Stomach smooth muscle (tissue), 2 donors: ENCODE measurements at regions not wholly inside any gene's neighbourhood (a gene's known extent, or its start where the extent isn't known, plus 50 kb on each side); places are given as distances from the start of the nearest gene placed in this dataset.

Source experiments
- H3K27ac ChIP-seq: one replicate; pipeline ENCODE4 v1.7.0; 2013; ENCODE audit warnings: mild to moderate bottlenecking, low read length, inconsistent platforms
- H3K27me3 ChIP-seq, 2 donors: one replicate each; pipeline ENCODE4 v1.7.0; 2013; ENCODE audit warnings: low read length in 2 of 2; ENCODE audit not compliant: insufficient read depth in 2 of 2, control insufficient read depth in 1 of 2
- H3K36me3 ChIP-seq, 2 donors: one replicate each; pipeline ENCODE4 v1.7.0; 2013; ENCODE audit warnings: low read length in 2 of 2; ENCODE audit not compliant: control insufficient read depth in 2 of 2, insufficient read depth in 2 of 2
- H3K4me1 ChIP-seq: one replicate; pipeline ENCODE4 v1.7.0; 2013; ENCODE audit warnings: low read length; ENCODE audit not compliant: control insufficient read depth, insufficient read depth
- H3K4me3 ChIP-seq, 2 donors: one replicate each; pipeline ENCODE4 v1.7.0; 2013; ENCODE audit warnings: low read length in 2 of 2
- H3K9ac ChIP-seq, 2 donors: one replicate each; pipeline ENCODE4 v1.7.0; 2013; ENCODE audit warnings: low read length in 2 of 2, mild to moderate bottlenecking in 1 of 2
- H3K9me3 ChIP-seq, 2 donors: one replicate each; pipeline ENCODE4 v1.7.0; 2013; ENCODE audit warnings: low read length in 2 of 2; ENCODE audit not compliant: control insufficient read depth in 2 of 2
- donor health status: healthy.
- donor health status: Pancreatic carcinoma.

DNA sequence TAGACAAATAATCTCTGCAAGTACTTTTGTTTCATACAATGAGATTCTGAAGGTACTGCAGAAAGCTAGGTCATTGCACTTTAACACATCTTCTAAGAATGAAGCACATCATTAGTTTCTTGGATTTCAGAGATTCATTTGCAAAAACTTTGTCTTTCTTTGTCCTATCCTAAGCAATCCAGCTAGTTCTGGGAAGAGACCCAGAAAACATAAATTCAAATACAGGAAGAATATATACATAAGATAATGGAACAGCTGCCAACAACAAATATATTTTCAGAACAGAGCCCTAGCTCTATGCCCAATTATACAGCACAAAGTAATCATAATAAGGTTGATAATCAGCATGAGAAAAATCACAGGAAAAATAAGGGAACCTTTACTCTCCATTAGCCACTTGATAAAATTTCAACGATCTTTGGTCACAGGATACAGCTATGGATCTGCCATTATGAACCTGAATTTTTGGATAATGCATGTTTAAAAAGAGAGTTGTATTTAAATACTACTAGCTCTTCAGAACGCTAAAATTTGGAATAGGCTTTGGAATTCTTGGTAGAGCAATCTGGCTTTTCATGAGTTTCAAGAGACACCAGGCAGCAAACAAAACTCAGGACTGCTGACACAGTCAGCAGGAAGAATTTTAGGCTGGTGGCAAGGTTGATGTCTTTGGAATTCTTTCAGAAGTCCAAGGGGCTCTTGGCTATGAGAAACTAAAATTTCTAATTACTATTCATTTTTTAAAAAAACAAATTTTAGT, 250.4 kb upstream of the SMIM21 start:
- Histone ChIP-seq H3K27me3 (no peaks in the 10 kb centered on the region), H3K4me3 (no peak overlapping the region), H3K36me3 (no peaks in the 10 kb centered on the region), H3K4me1 (no peaks in the 10 kb centered on the region), H3K27ac (no peak overlapping the region), H3K9me3 (peaks cover 2 to 4% of the 10 kb centered on the region in 2 donors), H3K9ac (no peak overlapping the region)

DNA sequence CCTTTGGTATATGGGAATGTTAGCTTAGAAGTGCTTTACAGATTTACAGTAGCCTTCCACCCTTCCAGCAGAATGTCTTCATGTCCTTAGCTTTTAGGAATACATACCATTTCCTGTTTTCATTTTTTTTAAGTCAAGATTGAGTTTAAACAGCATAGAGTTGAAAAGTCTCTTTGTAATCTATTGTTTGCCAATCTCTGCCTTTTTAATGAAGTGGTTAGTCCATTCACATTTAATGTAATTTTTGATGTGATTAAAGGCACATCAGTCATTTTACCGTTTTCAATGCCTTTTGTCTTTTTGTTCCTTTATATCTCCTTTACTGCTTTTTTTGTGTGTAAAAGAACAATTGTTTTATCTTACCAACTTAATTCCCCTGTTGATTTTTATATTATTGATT, 233.4 kb upstream of the SMIM21 start:
- Histone ChIP-seq H3K27me3 (no peaks in the 10 kb centered on the region), H3K4me1 (no peaks in the 10 kb centered on the region)

DNA sequence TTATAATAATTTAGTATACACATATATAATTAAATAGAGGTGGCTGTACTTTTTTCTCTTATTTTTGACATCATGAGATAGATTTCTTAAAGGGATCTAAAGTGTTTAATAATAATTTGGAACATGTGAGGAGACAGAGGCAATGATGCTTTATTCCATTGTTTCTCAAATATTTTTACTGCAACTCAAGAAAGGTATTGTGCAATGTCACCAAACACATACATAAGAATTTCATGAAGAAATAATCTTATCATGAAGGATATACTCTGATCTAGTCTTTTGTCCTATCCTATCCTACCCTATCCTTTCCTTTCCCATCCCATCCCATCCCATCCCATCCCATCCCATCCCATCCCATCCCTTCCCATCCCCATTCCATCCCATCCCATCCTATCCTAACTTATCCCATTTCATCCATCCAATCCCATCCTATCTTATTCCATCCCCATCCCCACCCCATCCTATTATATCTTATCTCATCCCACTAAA, 232.1 kb upstream of the SMIM21 start:
- no peaks in the 10 kb centered on the region for H3K4me1 ChIP-seq
- no peaks in the 10 kb centered on the region for H3K9me3 ChIP-seq
- H3K27ac ChIP-seq: no peak overlapping the region
- H3K4me3 ChIP-seq: no peak overlapping the region
- no peaks in the 10 kb centered on the region for H3K36me3 ChIP-seq
- no peaks in the 10 kb centered on the region for H3K27me3 ChIP-seq
- no peak overlapping the region for H3K9ac ChIP-seq

More for the DNA sequence above, 233.4 kb upstream of the SMIM21 start:
- Histone ChIP-seq H3K9me3 (no peaks in the 10 kb centered on the region), H3K4me3 (no peak overlapping the region), H3K27ac (no peak overlapping the region), H3K9ac (no peak overlapping the region), H3K36me3 (no peaks in the 10 kb centered on the region)

DNA sequence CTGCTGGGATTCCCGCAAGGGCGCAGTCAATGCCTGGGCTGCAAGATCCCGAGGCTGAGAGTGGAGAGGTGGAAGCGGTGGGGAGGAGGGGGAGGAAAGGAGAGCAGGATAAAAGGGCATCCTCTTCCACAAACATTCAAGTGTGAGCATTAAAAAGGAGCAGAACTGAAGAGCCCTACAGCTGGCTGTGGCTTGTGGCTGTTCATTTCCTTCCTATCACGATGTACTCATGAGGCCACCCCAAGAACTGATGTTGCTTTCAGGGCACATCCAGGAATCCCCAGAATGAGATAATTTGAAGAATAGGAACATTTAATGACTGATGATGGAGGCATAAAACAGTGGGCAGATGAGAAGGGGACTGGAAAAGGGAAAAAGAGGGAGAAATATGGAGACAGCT, 230.8 kb upstream of the SMIM21 start:
- H3K9me3 ChIP-seq: no peaks in the 10 kb centered on the region
- no peak overlapping the region for H3K27ac ChIP-seq
- H3K27me3 ChIP-seq: no peaks in the 10 kb centered on the region
- H3K9ac ChIP-seq: no peak overlapping the region
- H3K4me1 ChIP-seq: no peaks in the 10 kb centered on the region
- no peak overlapping the region for H3K4me3 ChIP-seq
- no peaks in the 10 kb centered on the region for H3K36me3 ChIP-seq

DNA sequence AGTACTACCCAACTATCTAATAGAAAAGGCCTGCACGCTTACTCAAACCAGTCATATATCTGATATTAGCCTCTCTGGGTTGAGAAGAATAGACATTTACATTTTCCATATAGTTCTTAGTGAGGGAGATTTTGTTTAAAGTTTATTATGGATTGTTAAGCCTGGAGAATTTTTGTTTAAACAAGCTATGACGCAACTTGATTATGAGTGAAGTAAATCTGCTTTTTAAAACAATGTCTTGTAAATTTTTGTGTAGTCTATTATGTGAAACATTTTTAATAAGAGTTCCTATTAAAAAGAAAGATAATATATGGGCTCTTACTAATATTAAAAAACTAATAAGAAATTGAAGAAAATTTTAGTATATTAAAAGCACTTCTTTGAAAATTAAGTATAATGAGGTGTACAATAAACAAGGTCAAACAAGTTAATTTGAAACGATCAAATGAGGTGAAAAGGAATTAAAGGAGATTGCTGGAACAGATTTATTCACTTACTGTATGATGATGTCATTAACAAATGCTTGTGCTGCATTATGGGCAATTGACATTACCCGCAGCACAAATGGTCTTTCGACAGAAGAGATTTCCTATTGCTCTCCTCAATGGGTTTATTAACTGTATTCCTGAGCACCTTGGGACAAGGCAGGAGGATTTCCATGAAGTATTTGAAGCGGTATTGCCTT, 229.2 kb upstream of the SMIM21 start:
- Histone ChIP-seq H3K4me1 (no peaks in the 10 kb centered on the region), H3K9ac (no peak overlapping the region), H3K36me3 (no peaks in the 10 kb centered on the region), H3K27ac (no peak overlapping the region), H3K27me3 (no peaks in the 10 kb centered on the region), H3K4me3 (no peak overlapping the region), H3K9me3 (no peaks in the 10 kb centered on the region)

DNA sequence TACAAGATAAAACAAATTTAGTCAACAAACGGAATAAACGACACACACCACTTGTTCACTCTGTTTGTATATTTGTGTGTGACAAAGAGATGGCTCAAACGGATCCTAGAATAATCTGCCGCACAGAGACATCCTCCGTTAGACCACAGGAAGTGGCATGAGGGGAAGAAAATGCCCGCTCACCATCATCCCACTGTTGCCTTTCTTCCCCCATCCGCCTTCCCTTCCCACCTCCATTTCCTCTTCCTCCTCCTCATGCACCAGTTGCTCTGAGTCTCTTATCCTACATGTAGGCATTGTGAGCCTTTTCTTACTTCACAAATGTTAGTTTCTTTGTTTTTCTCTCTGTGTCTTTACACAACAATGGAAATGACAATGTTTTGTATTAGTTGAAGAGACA, 228.5 kb upstream of the SMIM21 start:
- no peaks in the 10 kb centered on the region for H3K36me3 ChIP-seq
- H3K4me3 ChIP-seq: no peak overlapping the region
- H3K9me3 ChIP-seq: no peaks in the 10 kb centered on the region
- H3K27ac ChIP-seq: no peak overlapping the region
- no peak overlapping the region for H3K9ac ChIP-seq
- H3K4me1 ChIP-seq: no peaks in the 10 kb centered on the region
- H3K27me3 ChIP-seq: no peaks in the 10 kb centered on the region

DNA sequence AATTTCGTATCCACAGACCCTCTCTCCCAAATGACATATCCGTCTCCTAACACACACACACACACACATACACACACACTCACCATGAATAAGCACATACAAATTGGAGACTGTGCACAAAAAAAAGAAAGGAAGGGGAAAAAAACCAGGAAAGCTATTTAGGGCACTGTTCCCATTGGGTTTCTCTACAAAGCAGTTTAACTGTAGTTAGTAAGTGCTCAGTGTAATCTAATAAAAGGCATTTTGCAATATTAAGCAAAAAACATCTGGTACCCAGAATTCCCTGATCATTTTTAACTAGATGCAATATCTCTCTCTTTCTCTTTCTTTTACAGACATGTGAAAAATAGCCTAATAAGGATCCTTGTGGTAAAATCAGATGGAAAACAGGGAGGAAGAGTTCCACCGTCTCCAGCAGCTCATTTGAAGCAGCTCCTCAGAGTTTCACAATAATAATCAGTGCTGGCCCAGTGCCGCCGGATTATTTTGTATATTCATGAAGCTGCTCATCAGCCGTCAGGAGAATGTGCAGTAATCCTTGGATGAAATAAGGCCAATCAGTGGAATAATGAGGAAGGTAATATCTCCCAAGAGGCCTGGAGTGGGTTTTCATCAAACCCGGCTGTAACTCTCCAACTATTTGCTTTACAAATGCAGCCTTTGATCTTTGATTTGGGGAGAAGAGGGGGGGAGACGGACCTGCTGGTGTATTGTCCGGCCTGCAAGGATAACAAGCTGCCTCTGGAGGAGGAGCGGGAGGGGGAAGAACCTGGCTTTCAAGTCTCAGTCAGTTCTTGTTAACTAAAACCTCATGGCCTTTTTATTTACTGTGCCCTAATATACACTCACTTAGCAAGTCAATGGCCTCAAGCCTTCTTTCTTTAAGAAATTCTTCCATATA, 227.6 kb upstream of the SMIM21 start:
- no peaks in the 10 kb centered on the region for H3K27me3 ChIP-seq
- no peaks in the 10 kb centered on the region for H3K9me3 ChIP-seq
- H3K9ac ChIP-seq: no peak overlapping the region
- no peaks in the 10 kb centered on the region for H3K4me1 ChIP-seq
- no peak overlapping the region for H3K4me3 ChIP-seq
- no peaks in the 10 kb centered on the region for H3K36me3 ChIP-seq
- H3K27ac ChIP-seq: no peak overlapping the region

DNA sequence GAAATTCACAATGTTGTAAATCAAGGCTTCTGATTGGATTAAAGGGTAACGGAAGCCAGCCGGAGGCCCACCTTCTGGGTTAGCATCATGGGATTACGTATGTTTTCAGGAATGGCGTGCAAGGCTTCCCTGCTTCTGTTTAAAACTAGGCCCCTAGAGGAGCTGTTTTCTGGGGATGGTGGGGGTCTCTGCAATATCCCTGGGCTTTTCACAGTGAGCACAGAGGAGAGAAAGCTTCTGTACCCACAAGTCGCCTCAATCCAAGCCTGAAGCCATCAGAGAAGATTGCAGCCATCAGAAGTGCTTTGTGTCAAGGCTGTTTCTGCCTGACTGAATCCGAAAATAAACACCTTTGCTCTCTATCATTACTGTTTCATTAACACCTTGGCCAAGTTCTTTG, 226.9 kb upstream of the SMIM21 start:
- Histone ChIP-seq H3K9ac (no peak overlapping the region), H3K36me3 (no peaks in the 10 kb centered on the region), H3K9me3 (no peaks in the 10 kb centered on the region), H3K4me1 (no peaks in the 10 kb centered on the region), H3K27ac (no peak overlapping the region), H3K4me3 (no peak overlapping the region), H3K27me3 (no peaks in the 10 kb centered on the region)

DNA sequence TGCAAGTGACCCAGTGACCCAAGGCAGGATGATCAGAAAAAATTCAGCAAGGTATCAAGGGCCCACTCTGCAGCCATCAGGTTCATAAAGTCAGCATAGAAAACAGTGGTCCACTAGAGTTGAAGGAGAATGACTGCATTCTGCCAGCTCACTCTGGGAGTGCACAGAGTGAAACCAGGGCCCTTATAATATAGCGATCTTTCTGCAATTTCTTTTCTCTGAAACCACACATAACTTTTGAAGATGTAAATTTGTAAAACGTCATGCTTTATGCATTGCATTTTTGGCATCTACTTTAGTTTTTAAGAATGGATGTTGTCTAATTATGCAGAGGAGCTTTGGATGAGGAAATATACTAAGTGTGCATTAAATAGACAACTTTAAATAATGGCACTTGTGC, 225.0 kb upstream of the SMIM21 start:
- no peaks in the 10 kb centered on the region for H3K36me3 ChIP-seq
- H3K27me3 ChIP-seq: no peaks in the 10 kb centered on the region
- H3K9me3 ChIP-seq: no peaks in the 10 kb centered on the region
- H3K9ac ChIP-seq: no peak overlapping the region
- H3K27ac ChIP-seq: no peak overlapping the region
- H3K4me3 ChIP-seq: no peak overlapping the region
- no peaks in the 10 kb centered on the region for H3K4me1 ChIP-seq

DNA sequence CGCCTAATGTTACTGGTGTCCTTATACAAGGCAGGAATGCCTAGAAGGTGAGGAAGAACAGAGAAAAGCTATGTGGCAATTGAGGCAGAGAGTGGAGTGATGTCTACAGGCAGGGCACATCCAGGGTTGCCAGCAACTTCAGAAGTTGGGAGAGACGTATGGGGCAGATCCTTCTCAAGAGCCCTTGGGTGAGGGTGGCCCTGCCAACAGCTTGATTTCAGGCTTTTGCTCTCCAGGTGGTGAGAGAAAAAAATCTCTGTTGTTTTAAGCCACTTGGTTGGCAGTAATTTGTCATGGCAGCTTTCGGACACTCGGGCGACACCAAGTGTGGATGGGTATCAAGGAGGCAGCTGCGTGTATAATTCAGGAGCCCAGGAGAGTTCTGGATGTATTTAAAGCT, 217.4 kb upstream of the SMIM21 start:
- Histone ChIP-seq H3K4me1 (no peaks in the 10 kb centered on the region), H3K27me3 (no peaks in the 10 kb centered on the region), H3K9me3 (no peaks in the 10 kb centered on the region), H3K4me3 (no peak overlapping the region), H3K27ac (no peak overlapping the region), H3K9ac (no peak overlapping the region), H3K36me3 (no peaks in the 10 kb centered on the region)
